OCI-LY1 (cell line): ENCODE measurements at regions not wholly inside any gene's neighbourhood (a gene's known extent, or its start where the extent isn't known, plus 50 kb on each side); places are given as distances from the start of the nearest gene placed in this dataset.

Experiments used
- H2AFZ ChIP-seq: fragments of 200-600 bp; sonication (generic), shearing (Covaris generic); 2 replicates; pipeline ENCODE4 v1.6.0; 2014; ENCODE audit warnings: antibody characterized with exemption, mild to moderate bottlenecking, low read length
- H3F3A ChIP-seq: fragments of 200-600 bp; sonication (generic), shearing (Covaris generic); 2 replicates; pipeline ENCODE4 v1.6.0; 2014; ENCODE audit warnings: mild to moderate bottlenecking, antibody characterized with exemption, low read length, moderate library complexity; ENCODE audit not compliant: insufficient read depth
- H3K27ac ChIP-seq: fragments of 200-600 bp; sonication (generic); 2 replicates; pipeline ENCODE4 v1.5.1; 2014; ENCODE audit warnings: low read length, mixed run types, mild to moderate bottlenecking, low read depth; ENCODE audit not compliant: poor library complexity, severe bottlenecking
- H3K27me3 ChIP-seq: fragments of 200-600 bp; sonication (generic); 2 replicates; pipeline ENCODE4 v1.6.0; 2014; ENCODE audit warnings: antibody characterized with exemption, mild to moderate bottlenecking, low read length, moderate library complexity; ENCODE audit not compliant: insufficient read depth
- H3K36me3 ChIP-seq: fragments of 200-600 bp; sonication (generic); 2 replicates; pipeline ENCODE4 v1.6.1; 2014; ENCODE audit warnings: mild to moderate bottlenecking, antibody characterized with exemption, low read length, moderate library complexity, mixed read lengths; ENCODE audit not compliant: insufficient read depth
- H3K4me1 ChIP-seq: fragments of 200-600 bp; sonication (generic); 2 replicates; pipeline ENCODE4 v1.5.1; 2014; ENCODE audit warnings: mild to moderate bottlenecking, low read length, moderate library complexity; ENCODE audit not compliant: insufficient read depth, severe bottlenecking
- H3K4me2 ChIP-seq: fragments of 200-600 bp; sonication (generic), shearing (Covaris generic); 2 replicates; pipeline ENCODE4 v1.6.1; 2014; ENCODE audit warnings: low read length
- H3K4me3 ChIP-seq: fragments of 200-600 bp; sonication (generic); 2 replicates; pipeline ENCODE4 v1.5.1; 2014; ENCODE audit warnings: low read length, low read depth, mild to moderate bottlenecking, mixed read lengths; ENCODE audit not compliant: poor library complexity, severe bottlenecking
- H3K79me2 ChIP-seq: fragments of 200-600 bp; shearing (Covaris generic); 2 replicates; pipeline ENCODE4 v1.6.1; 2016; ENCODE audit warnings: mixed run types, low read length, mixed read lengths; ENCODE audit not compliant: insufficient read depth
- H3K9ac ChIP-seq: fragments of 200-600 bp; sonication (generic), shearing (Covaris generic); 2 replicates; pipeline ENCODE4 v1.6.1; 2014; ENCODE audit warnings: mild to moderate bottlenecking, low read length, mixed read lengths
- H3K9me2 ChIP-seq: fragments of 200-600 bp; sonication (generic), shearing (Covaris generic); 2 replicates; pipeline ENCODE4 v1.6.1; 2014; ENCODE audit warnings: low read depth, mild to moderate bottlenecking, low read length, mixed read lengths
- H3K9me3 ChIP-seq: fragments of 200-600 bp; shearing (Covaris generic); 2 replicates; pipeline ENCODE4 v1.6.1; 2014; ENCODE audit warnings: low read length, mixed read lengths
- H4K20me1 ChIP-seq: fragments of 200-600 bp; sonication (generic), shearing (Covaris generic); 2 replicates; pipeline ENCODE4 v1.6.0; 2016; ENCODE audit warnings: mild to moderate bottlenecking, low read length; ENCODE audit not compliant: insufficient read depth
- CTCF ChIP-seq: fragments of 200-600 bp; sonication (generic), shearing (Covaris generic); IDR thresholded peaks from 2 replicates; pipeline ENCODE4 v1.5.1; 2017; ENCODE audit warnings: mild to moderate bottlenecking, antibody characterized with exemption, low read length, moderate library complexity, mixed read lengths
- EZH2 ChIP-seq: fragments of 200-600 bp; sonication (generic), shearing (Covaris generic); IDR thresholded peaks from 2 replicates; pipeline ENCODE4 v1.8.0; 2017; ENCODE audit warnings: borderline replicate concordance, mixed run types, mild to moderate bottlenecking, antibody characterized with exemption, low read length, moderate library complexity, mixed read lengths

- no peaks in the 10 kb centered on the region for H4K20me1 ChIP-seq
- H3K79me2 ChIP-seq: no peaks in the 10 kb centered on the region
- H2AFZ ChIP-seq: no peak overlapping the region
- no peaks in the 10 kb centered on the region for H3F3A ChIP-seq
- no peak overlapping the region for H3K4me3 ChIP-seq
- no peaks in the 10 kb centered on the region for H3K36me3 ChIP-seq
- H3K27me3 ChIP-seq: no peaks in the 10 kb centered on the region
- no peaks in the 10 kb centered on the region for H3K4me1 ChIP-seq
- H3K9ac ChIP-seq: no peak overlapping the region
- TF ChIP-seq EZH2 (no peak), CTCF (no peak)
- H3K27ac ChIP-seq: no peak overlapping the region
- no peaks in the 10 kb centered on the region for H3K9me2 ChIP-seq
- H3K4me2 ChIP-seq: no peak overlapping the region
- no peaks in the 10 kb centered on the region for H3K9me3 ChIP-seq
Observed at GRCh38 chr2:5175231-5175630, 517.0 kb upstream of the SOX11 start.

- no peak for TF ChIP-seq EZH2
- TF ChIP-seq CTCF: no peak
- no peaks in the 10 kb centered on the region for H3K4me1 ChIP-seq
- no peak overlapping the region for H3K9ac ChIP-seq
- no peak overlapping the region for H3K4me3 ChIP-seq
- H3K36me3 ChIP-seq: no peaks in the 10 kb centered on the region
- no peaks in the 10 kb centered on the region for H3K79me2 ChIP-seq
- H3K9me2 ChIP-seq: no peaks in the 10 kb centered on the region
- no peaks in the 10 kb centered on the region for H3K27me3 ChIP-seq
- no peak overlapping the region for H3K27ac ChIP-seq
- no peak overlapping the region for H3K4me2 ChIP-seq
- no peaks in the 10 kb centered on the region for H4K20me1 ChIP-seq
- no peaks in the 10 kb centered on the region for H3K9me3 ChIP-seq
- no peak overlapping the region for H2AFZ ChIP-seq
- H3F3A ChIP-seq: no peaks in the 10 kb centered on the region
Observed at GRCh38 chr2:5176764-5177163, 515.4 kb upstream of the SOX11 start.

GRCh38 chr2:5183031-5183430, 509.2 kb upstream of the SOX11 start:
- Histone ChIP-seq H2AFZ (no peak overlapping the region), H3K4me3 (no peak overlapping the region), H3K9me3 (no peaks in the 10 kb centered on the region), H3K9ac (no peak overlapping the region), H3K4me1 (no peaks in the 10 kb centered on the region), H3K9me2 (no peaks in the 10 kb centered on the region), H4K20me1 (no peaks in the 10 kb centered on the region), H3F3A (no peaks in the 10 kb centered on the region), H3K79me2 (no peaks in the 10 kb centered on the region), H3K27ac (no peak overlapping the region), H3K4me2 (no peak overlapping the region), H3K36me3 (no peaks in the 10 kb centered on the region), H3K27me3 (no peaks in the 10 kb centered on the region)
- TF ChIP-seq CTCF (no peak), EZH2 (no peak)
